PC-3 (cell line): ENCODE measurements at regions not wholly inside any gene's neighbourhood (a gene's known extent, or its start where the extent isn't known, plus 50 kb on each side); places are given as distances from the start of the nearest gene placed in this dataset.

Source experiments
- ATAC-seq: fragments of 200-7000 bp; cut with Tn5 transposase; 2 replicates; pipeline ENCODE4 v1.9.1; 2020; ENCODE audit warnings: mild to moderate bottlenecking, moderate library complexity
- BruUV-seq: library from RNA; stranded (reverse); fragments of 400-500 nt; replicated peaks from 2 replicates; lab custom pipeline; 2021; lab: Mats Ljungman, UMichigan
- CTCF ChIA-PET: fragments of 300-600 bp; sonication (Branson Sonifier 250); formaldehyde crosslinking; loops from one replicate; lab custom pipeline; 2022; ENCODE audit warnings: antibody characterized with exemption; lab: Charles Lee
- POLR2A ChIA-PET: fragments of 300-600 bp; sonication (Branson Sonifier 250); formaldehyde crosslinking; loops from one replicate; lab custom pipeline; 2022; ENCODE audit warnings: antibody characterized with exemption; ENCODE audit not compliant: unreplicated experiment; lab: Charles Lee
- DNase-seq: peaks from one replicate; pipeline ENCODE4 v3.0.0-alpha.2; 2015
- H2AFZ ChIP-seq: fragments of 300-600 bp; sonication (generic); 2 replicates; pipeline ENCODE4 v1.6.0; 2016; ENCODE audit warnings: antibody characterized with exemption, low read length
- H3F3A ChIP-seq: fragments of 300-600 bp; sonication (generic); one replicate; pipeline ENCODE4 v1.6.0; 2017; ENCODE audit warnings: antibody characterized with exemption, low read length, control low read depth, mild to moderate bottlenecking; ENCODE audit not compliant: unreplicated experiment
- H3K27ac ChIP-seq: fragments of 300-600 bp; sonication (generic); 2 replicates; pipeline ENCODE4 v1.5.1; 2016; ENCODE audit warnings: mild to moderate bottlenecking, low read length
- H3K27me3 ChIP-seq: fragments of 300-600 bp; sonication (generic); 2 replicates; pipeline ENCODE4 v1.6.1; 2016; ENCODE audit warnings: low read length, mixed read lengths
- H3K36me3 ChIP-seq: fragments of 300-600 bp; sonication (generic); 2 replicates; pipeline ENCODE4 v1.6.1; 2016; ENCODE audit warnings: low read depth, mixed run types, low read length, mixed read lengths
- H3K4me1 ChIP-seq: fragments of 300-600 bp; sonication (generic); 2 replicates; pipeline ENCODE4 v1.5.1; 2016; ENCODE audit warnings: low read length; ENCODE audit not compliant: insufficient read depth
- H3K4me2 ChIP-seq: fragments of 300-600 bp; sonication (generic); 2 replicates; pipeline ENCODE4 v1.6.0; 2016; ENCODE audit warnings: low read length
- H3K4me3 ChIP-seq: fragments of 300-600 bp; sonication (generic); 2 replicates; pipeline ENCODE4 v1.5.1; 2016; ENCODE audit warnings: mild to moderate bottlenecking, low read length, mixed read lengths
- H3K79me2 ChIP-seq: fragments of 300-600 bp; sonication (generic); 2 replicates; pipeline ENCODE4 v1.6.1; 2017; ENCODE audit warnings: low read length, mixed read lengths
- H3K9ac ChIP-seq: fragments of 300-600 bp; sonication (generic); 2 replicates; pipeline ENCODE4 v1.6.0; 2016; ENCODE audit warnings: mild to moderate bottlenecking, low read length
- H3K9me2 ChIP-seq: fragments of 300-600 bp; sonication (generic); replicated peaks from 2 replicates; pipeline ENCODE4 v1.6.1; 2016; ENCODE audit warnings: mixed run types, low read length, mixed read lengths
- H3K9me3 ChIP-seq: fragments of 300-600 bp; sonication (generic); 2 replicates; pipeline ENCODE4 v1.6.1; 2016; ENCODE audit warnings: low read length, mixed read lengths
- H4K20me1 ChIP-seq: fragments of 300-600 bp; sonication (generic); 2 replicates; pipeline ENCODE4 v1.6.1; 2016; ENCODE audit warnings: low read length, mixed read lengths
- EZH2 ChIP-seq: fragments of 300-600 bp; sonication (generic); IDR thresholded peaks from one replicate; pipeline ENCODE4 v1.6.1; 2017; ENCODE audit warnings: antibody characterized with exemption, mild to moderate bottlenecking, low read length; ENCODE audit not compliant: unreplicated experiment
- EZH2phosphoT487 ChIP-seq: fragments of 300-600 bp; sonication (generic); IDR thresholded peaks from 2 replicates; pipeline ENCODE4 v1.6.1; 2018; ENCODE audit warnings: mild to moderate bottlenecking, antibody characterized with exemption, low read length, borderline replicate concordance
- intact Hi-C: fragments of 100-400 bp; cut with micrococcal nuclease; formaldehyde crosslinking; loops from 2 replicates; pipeline ENCODE4 v1.9.0; 2023
- TF ChIP-seq, protein P1 (sequence below): fragments of 300-600 bp; sonication (generic); conservative IDR thresholded peaks from 2 replicates; pipeline ENCODE4 v1.5.1; 2017; ENCODE audit warnings: antibody characterized with exemption, low read depth, mild to moderate bottlenecking, low read length

- CTCF ChIA-PET, result no interaction called here
- Histone ChIP-seq H3K27ac (no peak overlapping the region), H3K27me3 (no peaks in the 10 kb centered on the region), H3K9me2 (no peaks in the 10 kb centered on the region), H3K4me3 (no peak overlapping the region), H3K9ac (no peak overlapping the region), H3K9me3 (no peaks in the 10 kb centered on the region), H3K4me1 (0 out of 2 replicates have a peak, but pooled peaks cover 4% of the 10 kb centered on the region), H2AFZ (no peak overlapping the region), H3K4me2 (no peak overlapping the region), H3K36me3 (no peaks in the 10 kb centered on the region), H4K20me1 (no peaks in the 10 kb centered on the region), H3K79me2 (no peaks in the 10 kb centered on the region), H3F3A (no peaks in the 10 kb centered on the region)
- intact Hi-C loops, result loop anchor here (5.0 kb wide), 1 partner anchor 1207 kb away; no protein-coding TSS in a partner anchor
- peak; percentile 56 for DNase-seq
- no TSS peak for BruUV-seq
- POLR2A ChIA-PET, result no interaction called here
- ATAC-seq, result peak; percentile 70
- no peak for TF ChIP-seq EZH2phosphoT487
- no peak for TF ChIP-seq EZH2
Measured at GRCh38 chr5:108615216-108615615, 132.5 kb upstream of the FER start.

DNA sequence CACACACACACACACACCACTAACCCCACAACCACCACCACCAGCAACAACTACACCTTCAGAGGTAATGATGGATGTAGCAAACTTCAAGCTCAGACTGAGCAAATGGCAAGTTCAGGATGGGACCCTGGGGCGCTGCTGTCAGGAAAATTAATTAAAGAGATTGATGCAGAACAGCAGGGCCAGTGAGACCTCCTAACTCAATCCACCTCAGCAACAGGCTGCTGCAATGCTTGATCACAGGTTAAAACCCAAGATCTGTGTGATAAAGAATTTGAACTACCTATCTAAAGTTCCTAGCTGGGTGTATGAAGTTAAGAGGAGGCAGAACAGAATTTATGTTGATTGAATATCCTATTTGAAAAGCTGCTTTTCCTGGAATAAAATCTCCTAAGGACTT, 140.3 kb upstream of the FER start:
- Histone ChIP-seq H3K79me2 (no peaks in the 10 kb centered on the region), H3K9me3 (no peaks in the 10 kb centered on the region), H3K9me2 (no peaks in the 10 kb centered on the region), H3K36me3 (no peaks in the 10 kb centered on the region), H3K9ac (no peak overlapping the region), H2AFZ (no peak overlapping the region), H3K4me2 (no peak overlapping the region), H3K27me3 (no peaks in the 10 kb centered on the region), H3K4me3 (no peak overlapping the region), H4K20me1 (no peaks in the 10 kb centered on the region), H3K4me1 (no peaks in the 10 kb centered on the region), H3K27ac (no peak overlapping the region), H3F3A (no peaks in the 10 kb centered on the region)
- BruUV-seq, result no TSS peak
- DNase-seq (no peak), ATAC-seq (no peak)
- no peak for TF ChIP-seq EZH2
- CTCF ChIA-PET, result no interaction called here
- POLR2A ChIA-PET, result no interaction called here
- intact Hi-C loops, result no loop called here

- BruUV-seq, result no TSS peak
- no peak overlapping the region for H3K4me2 ChIP-seq
- intact Hi-C loops, result no loop called here
- H3K9me3 ChIP-seq, result no peaks in the 10 kb centered on the region
- H3K36me3 ChIP-seq, result no peaks in the 10 kb centered on the region
- H3K9me2 ChIP-seq, result no peaks in the 10 kb centered on the region
- no peak overlapping the region for H3K4me3 ChIP-seq
- H4K20me1 ChIP-seq, result no peaks in the 10 kb centered on the region
- TF ChIP-seq EZH2phosphoT487 (no peak), EZH2 (no peak)
- TF ChIP-seq, protein P1, sequence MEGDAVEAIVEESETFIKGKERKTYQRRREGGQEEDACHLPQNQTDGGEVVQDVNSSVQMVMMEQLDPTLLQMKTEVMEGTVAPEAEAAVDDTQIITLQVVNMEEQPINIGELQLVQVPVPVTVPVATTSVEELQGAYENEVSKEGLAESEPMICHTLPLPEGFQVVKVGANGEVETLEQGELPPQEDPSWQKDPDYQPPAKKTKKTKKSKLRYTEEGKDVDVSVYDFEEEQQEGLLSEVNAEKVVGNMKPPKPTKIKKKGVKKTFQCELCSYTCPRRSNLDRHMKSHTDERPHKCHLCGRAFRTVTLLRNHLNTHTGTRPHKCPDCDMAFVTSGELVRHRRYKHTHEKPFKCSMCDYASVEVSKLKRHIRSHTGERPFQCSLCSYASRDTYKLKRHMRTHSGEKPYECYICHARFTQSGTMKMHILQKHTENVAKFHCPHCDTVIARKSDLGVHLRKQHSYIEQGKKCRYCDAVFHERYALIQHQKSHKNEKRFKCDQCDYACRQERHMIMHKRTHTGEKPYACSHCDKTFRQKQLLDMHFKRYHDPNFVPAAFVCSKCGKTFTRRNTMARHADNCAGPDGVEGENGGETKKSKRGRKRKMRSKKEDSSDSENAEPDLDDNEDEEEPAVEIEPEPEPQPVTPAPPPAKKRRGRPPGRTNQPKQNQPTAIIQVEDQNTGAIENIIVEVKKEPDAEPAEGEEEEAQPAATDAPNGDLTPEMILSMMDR, result no peak
- POLR2A ChIA-PET, result no interaction called here
- no peaks in the 10 kb centered on the region for H3K27me3 ChIP-seq
- no peak overlapping the region for H3K27ac ChIP-seq
- CTCF ChIA-PET, result no interaction called here
- no peaks in the 10 kb centered on the region for H3K4me1 ChIP-seq
- H3K79me2 ChIP-seq, result no peaks in the 10 kb centered on the region
- H3F3A ChIP-seq, result no peaks in the 10 kb centered on the region
- no peak overlapping the region for H2AFZ ChIP-seq
- ATAC-seq, result no peak
- H3K9ac ChIP-seq, result no peak overlapping the region
- DNase-seq, result no peak
Measured at GRCh38 chr5:108606185-108606584, 141.5 kb upstream of the FER start.

- CTCF ChIA-PET, result no interaction called here
- POLR2A ChIA-PET, result no interaction called here
Measured at GRCh38 chr5:108602830-108603229, 144.9 kb upstream of the FER start.

More at GRCh38 chr5:108602830-108603229, 144.9 kb upstream of the FER start:
- no peaks in the 10 kb centered on the region for H3F3A ChIP-seq
- H2AFZ ChIP-seq, result no peak overlapping the region
- 0 out of 2 replicates have a peak, but pooled peaks cover 3% of the 10 kb centered on the region for H3K9me2 ChIP-seq
- DNase-seq (no peak), ATAC-seq (no peak)
- TF ChIP-seq, protein P1, result no peak
- TF ChIP-seq EZH2, result no peak
- TF ChIP-seq EZH2phosphoT487, result no peak
- H3K4me1 ChIP-seq, result no peaks in the 10 kb centered on the region
- no TSS peak for BruUV-seq
- H3K4me2 ChIP-seq, result no peak overlapping the region
- intact Hi-C loops, result no loop called here
- H3K9ac ChIP-seq, result no peak overlapping the region
- no peaks in the 10 kb centered on the region for H3K36me3 ChIP-seq
- no peaks in the 10 kb centered on the region for H3K27me3 ChIP-seq
- no peak overlapping the region for H3K27ac ChIP-seq
- H3K79me2 ChIP-seq, result no peaks in the 10 kb centered on the region
- no peak overlapping the region for H3K4me3 ChIP-seq
- no peaks in the 10 kb centered on the region for H3K9me3 ChIP-seq
- H4K20me1 ChIP-seq, result no peaks in the 10 kb centered on the region
